Erythroblast (primary cell): ENCODE measurements at regions not wholly inside any gene's neighbourhood (a gene's known extent, or its start where the extent isn't known, plus 50 kb on each side); places are given as distances from the start of the nearest gene placed in this dataset.
"Not testable (repeated sequence)": the region's sequence is repeated elsewhere in the genome, so short reads cannot be mapped to it uniquely, and the experiment has no call there.

Source experiments
- GATA1 ChIP-seq: IDR thresholded peaks from 2 replicates; pipeline ENCODE4 v1.6.1; 2011; ENCODE audit warnings: low read depth, mild to moderate bottlenecking, control low read depth, low read length, moderate library complexity
- POLR2A ChIP-seq: IDR thresholded peaks from 2 replicates; pipeline ENCODE4 v1.6.1; 2011; ENCODE audit warnings: mild to moderate bottlenecking, low read length

- not testable (repeated sequence) for TF ChIP-seq POLR2A, GATA1
Observed at GRCh38 chr4:187002133-187002532, 278.5 kb upstream of the FAT1 start.
